GM19043 (cell line): ENCODE measurements at regions not wholly inside any gene's neighbourhood (a gene's known extent, or its start where the extent isn't known, plus 50 kb on each side); places are given as distances from the start of the nearest gene placed in this dataset.

Source experiments
- ATAC-seq: cut with Tn5 transposase; IDR thresholded peaks from one replicate; pipeline ENCODE4 v1.9.1; 2021; ENCODE audit warnings: low read depth; ENCODE audit not compliant: unreplicated experiment

- ATAC-seq, result no peak
Observed at GRCh38 chr2:192377173-192377572, 182.4 kb upstream of the TMEFF2 start.

- no peak for ATAC-seq
Observed at GRCh38 chr2:192373754-192374153, 179.0 kb upstream of the TMEFF2 start.

GRCh38 chr2:192373221-192373620 is 178.5 kb upstream of the TMEFF2 start:
- no peak for ATAC-seq

GRCh38 chr2:192369969-192370368 is 175.2 kb upstream of the TMEFF2 start:
- ATAC-seq, result no peak

- no peak for ATAC-seq
Observed at GRCh38 chr2:192357217-192357616, 162.5 kb upstream of the TMEFF2 start.

GRCh38 chr2:192354512-192355244 is 159.9 kb upstream of the TMEFF2 start:
- ATAC-seq, result no peak

- no peak for ATAC-seq
Observed at GRCh38 chr2:192347542-192347941, 152.8 kb upstream of the TMEFF2 start.

- ATAC-seq, result no peak
Observed at GRCh38 chr2:192345287-192345686, 150.6 kb upstream of the TMEFF2 start.

- ATAC-seq, result no peak
Observed at GRCh38 chr2:192333642-192334041, 138.9 kb upstream of the TMEFF2 start.

- ATAC-seq, result no peak
Observed at GRCh38 chr2:192328297-192328696, 133.6 kb upstream of the TMEFF2 start.

GRCh38 chr2:192327576-192327975 is 132.8 kb upstream of the TMEFF2 start:
- ATAC-seq, result no peak

GRCh38 chr2:192315543-192315942 is 120.8 kb upstream of the TMEFF2 start:
- no peak for ATAC-seq

- ATAC-seq, result no peak
Observed at GRCh38 chr2:192314800-192315481, 120.2 kb upstream of the TMEFF2 start.

GRCh38 chr2:192313773-192314172 is 119.0 kb upstream of the TMEFF2 start:
- no peak for ATAC-seq

- no peak for ATAC-seq
Observed at GRCh38 chr2:192311701-192312460, 117.1 kb upstream of the TMEFF2 start.

- no peak for ATAC-seq
Observed at GRCh38 chr2:192307530-192307929, 112.8 kb upstream of the TMEFF2 start.

- no peak for ATAC-seq
Observed at GRCh38 chr2:192298664-192299063, 103.9 kb upstream of the TMEFF2 start.

- no peak for ATAC-seq
Observed at GRCh38 chr2:192292478-192292877, 97.7 kb upstream of the TMEFF2 start.

- no peak for ATAC-seq
Observed at GRCh38 chr2:192288295-192288694, 93.6 kb upstream of the TMEFF2 start.

- ATAC-seq, result no peak
Observed at GRCh38 chr2:192286093-192286701, 91.5 kb upstream of the TMEFF2 start.

- no peak for ATAC-seq
Observed at GRCh38 chr2:192283450-192283849, 88.7 kb upstream of the TMEFF2 start.
